Effector memory CD4-positive, alpha-beta T cell (primary cell): ENCODE measurements at regions not wholly inside any gene's neighbourhood (a gene's known extent, or its start where the extent isn't known, plus 50 kb on each side); places are given as distances from the start of the nearest gene placed in this dataset.
"Not testable (repeated sequence)": the region's sequence is repeated elsewhere in the genome, so short reads cannot be mapped to it uniquely, and the experiment has no call there.

Source experiments
- DNase-seq, 3 donors: peaks; one replicate each; pipeline ENCODE4 v3.0.0-alpha.2; 2020
- H3K27ac ChIP-seq: 2 replicates; pipeline ENCODE4 v1.7.0; 2013; ENCODE audit warnings: mild to moderate bottlenecking, low read length, moderate library complexity; ENCODE audit not compliant: insufficient read depth, poor library complexity, severe bottlenecking
- H3K27me3 ChIP-seq: replicated peaks from 2 replicates; pipeline ENCODE4 v1.7.0; 2013; ENCODE audit warnings: mild to moderate bottlenecking, low read length; ENCODE audit not compliant: insufficient read depth, control insufficient read depth, poor library complexity, severe bottlenecking
- H3K36me3 ChIP-seq: 2 replicates; pipeline ENCODE4 v1.7.0; 2013; ENCODE audit warnings: mild to moderate bottlenecking, low read length, moderate library complexity; ENCODE audit not compliant: control insufficient read depth, insufficient read depth
- H3K4me1 ChIP-seq: 2 replicates; pipeline ENCODE4 v1.7.0; 2013; ENCODE audit warnings: low read length, mild to moderate bottlenecking; ENCODE audit not compliant: control insufficient read depth, insufficient read depth, poor library complexity, severe bottlenecking
- H3K4me3 ChIP-seq: 2 replicates; pipeline ENCODE4 v1.7.0; 2013; ENCODE audit warnings: low read length, low read depth, mild to moderate bottlenecking; ENCODE audit not compliant: insufficient read depth, poor library complexity, severe bottlenecking
- H3K9me3 ChIP-seq: 2 replicates; pipeline ENCODE4 v1.7.0; 2013; ENCODE audit warnings: mild to moderate bottlenecking, low read length, moderate library complexity; ENCODE audit not compliant: control insufficient read depth

DNA sequence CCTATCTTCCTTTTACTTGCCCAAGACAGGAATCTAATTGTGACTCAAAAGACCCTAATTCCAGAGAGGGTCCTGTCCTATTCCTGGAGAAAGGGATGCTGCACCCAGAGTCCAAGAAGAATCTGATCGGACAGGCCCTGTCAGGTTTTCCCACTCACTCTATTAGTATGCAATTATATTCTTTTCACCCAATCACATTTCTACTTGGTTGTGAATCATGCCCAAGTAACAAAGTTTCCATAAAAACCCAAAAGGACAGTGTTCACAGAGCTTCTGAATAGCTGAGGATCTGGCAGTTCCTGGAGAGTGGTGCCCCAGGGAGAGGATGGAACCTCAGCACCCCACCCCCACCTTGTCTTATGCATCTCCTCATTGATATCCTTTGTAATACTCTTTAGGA, 135.3 kb upstream of the SLITRK5 start:
- no peaks in the 10 kb centered on the region for H3K4me1 ChIP-seq
- no peak overlapping the region for H3K27ac ChIP-seq
- no peak for DNase-seq
- H3K4me3 ChIP-seq: no peak overlapping the region
- no peaks in the 10 kb centered on the region for H3K9me3 ChIP-seq
- H3K36me3 ChIP-seq: no peaks in the 10 kb centered on the region
- no peaks in the 10 kb centered on the region for H3K27me3 ChIP-seq

DNA sequence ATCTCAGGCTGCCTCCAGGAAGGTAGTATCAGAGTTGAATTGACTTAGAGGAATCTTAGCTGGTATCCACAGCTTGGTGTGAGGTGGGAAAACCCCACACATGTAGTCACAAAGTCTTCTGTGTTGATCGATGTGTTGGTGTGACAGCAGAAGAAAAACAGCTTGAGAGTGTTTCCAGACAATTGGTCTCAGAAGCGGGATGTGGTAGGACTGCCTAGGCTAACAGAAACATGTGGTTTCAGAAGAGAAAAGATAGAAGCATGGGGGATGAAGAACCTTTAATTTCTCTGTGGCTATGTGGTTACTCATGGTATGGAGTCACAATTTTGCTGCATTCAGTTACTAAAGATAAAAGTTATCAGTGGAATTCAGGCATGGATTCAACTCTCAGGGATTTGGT, 134.7 kb upstream of the SLITRK5 start:
- Histone ChIP-seq H3K27ac (no peak overlapping the region), H3K36me3 (no peaks in the 10 kb centered on the region), H3K4me1 (no peaks in the 10 kb centered on the region), H3K27me3 (no peaks in the 10 kb centered on the region), H3K4me3 (no peak overlapping the region), H3K9me3 (no peaks in the 10 kb centered on the region)
- no peak for DNase-seq

DNA sequence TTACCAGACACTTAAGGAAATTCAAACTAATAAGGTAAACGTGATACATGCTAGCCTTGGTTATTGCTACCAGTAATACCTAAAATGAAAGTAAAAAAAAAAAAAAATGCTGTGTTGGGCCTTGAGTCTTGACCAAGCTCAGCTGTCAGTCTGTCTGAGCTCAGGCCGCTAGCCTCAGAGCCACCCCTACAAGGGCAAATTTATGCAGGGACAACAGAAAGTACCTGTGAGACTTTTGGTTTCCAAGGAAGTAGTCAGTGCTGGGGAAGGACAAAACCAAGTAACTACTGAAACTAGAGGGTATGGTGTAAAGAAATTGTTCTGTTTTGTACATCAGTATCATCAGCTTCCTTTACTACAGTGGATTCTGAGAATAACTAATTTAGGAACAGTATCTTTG, 134.3 kb upstream of the SLITRK5 start:
- H3K4me3 ChIP-seq: no peak overlapping the region
- no peaks in the 10 kb centered on the region for H3K9me3 ChIP-seq
- no peaks in the 10 kb centered on the region for H3K4me1 ChIP-seq
- H3K27ac ChIP-seq: no peak overlapping the region
- no peaks in the 10 kb centered on the region for H3K36me3 ChIP-seq
- DNase-seq: no peak
- H3K27me3 ChIP-seq: no peaks in the 10 kb centered on the region

DNA sequence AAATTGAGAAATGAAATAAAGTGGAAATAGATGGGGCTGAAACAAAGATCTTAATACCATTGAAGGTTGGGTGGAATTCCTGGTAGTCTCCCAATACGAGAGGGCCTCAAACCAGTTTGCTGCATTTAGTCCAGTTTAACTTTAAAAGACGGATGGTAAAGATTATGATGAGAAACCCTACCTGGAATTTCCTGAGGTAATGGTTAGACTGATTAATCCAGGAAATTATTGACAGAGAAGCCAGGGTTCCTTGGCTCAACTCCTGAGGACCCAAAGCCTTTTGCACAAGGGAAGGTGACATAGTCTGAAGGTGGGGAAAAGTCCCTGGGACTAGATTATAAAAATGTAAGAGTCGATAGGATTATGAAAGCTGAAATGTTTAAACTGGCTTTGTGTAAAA, 133.2 kb upstream of the SLITRK5 start:
- H3K36me3 ChIP-seq: no peaks in the 10 kb centered on the region
- DNase-seq: no peak
- H3K9me3 ChIP-seq: no peaks in the 10 kb centered on the region
- no peak overlapping the region for H3K27ac ChIP-seq
- H3K27me3 ChIP-seq: no peaks in the 10 kb centered on the region
- no peak overlapping the region for H3K4me3 ChIP-seq
- H3K4me1 ChIP-seq: no peaks in the 10 kb centered on the region

DNA sequence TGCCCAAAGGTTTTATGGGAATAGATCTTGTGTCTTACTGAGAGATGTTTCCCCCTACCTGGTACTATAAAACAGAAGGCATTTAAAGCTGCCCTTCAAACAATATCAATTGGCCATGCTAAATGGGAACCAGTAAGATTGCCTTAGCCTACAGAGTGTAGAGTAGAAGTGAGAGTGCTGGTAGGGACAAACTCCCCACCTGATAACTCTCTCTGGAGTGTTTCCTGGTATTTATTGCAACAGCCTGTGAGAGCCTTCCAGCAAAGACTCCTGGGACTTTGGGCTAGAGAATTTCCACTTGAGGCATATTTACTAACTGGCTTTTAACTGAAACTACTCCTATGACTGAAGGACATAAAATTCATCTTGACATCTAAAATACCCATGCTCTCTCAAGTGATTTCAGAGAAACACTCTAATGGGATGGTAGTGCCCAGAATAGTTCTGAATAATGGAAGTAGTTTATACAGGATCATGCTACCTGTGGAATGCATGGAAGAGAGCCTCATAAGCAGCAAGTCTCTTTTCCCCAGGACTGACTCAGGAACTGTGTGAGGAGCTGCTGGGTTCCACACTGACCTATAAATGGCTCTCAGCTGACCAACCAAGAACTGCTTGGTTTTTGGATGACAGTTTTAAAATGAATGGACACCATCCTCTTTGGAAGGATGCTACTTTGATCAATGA, 132.7 kb upstream of the SLITRK5 start:
- Histone ChIP-seq H3K27ac (no peak overlapping the region), H3K27me3 (no peaks in the 10 kb centered on the region), H3K4me3 (no peak overlapping the region), H3K4me1 (no peaks in the 10 kb centered on the region), H3K9me3 (no peaks in the 10 kb centered on the region), H3K36me3 (no peaks in the 10 kb centered on the region)
- no peak for DNase-seq

DNA sequence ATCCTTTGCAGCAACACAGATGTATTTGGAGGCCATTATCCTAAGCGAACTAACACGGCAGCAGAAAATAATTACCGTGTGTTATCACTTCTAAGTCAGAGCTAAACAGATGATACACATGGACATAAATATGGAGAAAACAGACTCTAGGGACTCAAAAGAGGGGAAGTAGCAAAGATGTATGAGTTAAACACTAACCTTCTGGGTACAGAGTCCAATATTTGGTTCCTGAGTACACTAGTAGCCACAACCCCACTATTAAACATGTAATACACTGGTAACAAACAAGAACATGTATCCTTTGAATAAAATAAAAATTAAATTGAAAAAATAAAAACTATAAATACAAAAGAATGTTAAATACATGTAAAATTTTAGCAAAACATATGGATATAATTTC, 118.0 kb upstream of the SLITRK5 start:
- H3K4me1 ChIP-seq: no peaks in the 10 kb centered on the region

DNA sequence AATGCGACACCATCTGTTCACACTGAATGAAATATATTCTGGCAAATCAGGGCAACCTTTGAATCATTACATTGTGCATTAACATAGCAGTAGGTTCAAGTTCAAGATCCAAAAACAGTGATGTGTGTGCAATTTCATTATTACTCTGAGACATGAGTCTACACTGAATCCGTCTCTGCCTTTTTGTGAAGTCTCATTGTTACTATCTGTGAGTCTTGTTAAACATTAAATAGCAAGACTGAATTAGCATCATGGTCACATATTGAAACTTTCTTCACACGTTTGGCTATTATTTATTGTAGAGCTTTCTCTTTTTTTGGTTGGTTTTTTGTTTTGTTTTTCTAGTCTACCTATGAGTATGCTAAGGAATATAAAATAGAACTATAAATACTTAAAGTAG, 117.1 kb upstream of the SLITRK5 start:
- no peaks in the 10 kb centered on the region for H3K4me1 ChIP-seq
- no peak overlapping the region for H3K27ac ChIP-seq
- no peaks in the 10 kb centered on the region for H3K36me3 ChIP-seq
- no peaks in the 10 kb centered on the region for H3K27me3 ChIP-seq
- DNase-seq: no peak
- H3K4me3 ChIP-seq: no peak overlapping the region
- no peaks in the 10 kb centered on the region for H3K9me3 ChIP-seq

More for the DNA sequence above, 118.0 kb upstream of the SLITRK5 start:
- H3K27me3 ChIP-seq: no peaks in the 10 kb centered on the region
- DNase-seq: no peak
- H3K36me3 ChIP-seq: no peaks in the 10 kb centered on the region
- no peak overlapping the region for H3K4me3 ChIP-seq
- no peaks in the 10 kb centered on the region for H3K9me3 ChIP-seq
- no peak overlapping the region for H3K27ac ChIP-seq

DNA sequence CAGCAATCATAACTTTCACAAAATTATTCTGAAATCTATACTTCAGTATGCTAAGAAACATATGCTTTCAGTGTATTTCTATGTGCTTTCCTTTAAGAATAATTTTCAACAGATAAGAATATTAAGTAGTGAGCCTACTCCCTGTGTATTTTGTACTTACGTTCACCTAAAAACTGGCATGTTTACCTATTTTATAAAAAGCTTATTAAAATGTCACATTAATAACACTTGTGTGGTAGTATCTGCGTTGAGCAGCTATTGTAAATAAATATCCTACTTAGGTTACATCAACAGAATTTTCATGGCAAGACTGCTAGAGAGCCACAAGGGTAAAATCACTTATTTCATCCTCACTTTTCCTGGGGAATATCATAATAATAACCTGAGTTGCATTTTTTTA, 113.4 kb upstream of the SLITRK5 start:
- no peak for DNase-seq

DNA sequence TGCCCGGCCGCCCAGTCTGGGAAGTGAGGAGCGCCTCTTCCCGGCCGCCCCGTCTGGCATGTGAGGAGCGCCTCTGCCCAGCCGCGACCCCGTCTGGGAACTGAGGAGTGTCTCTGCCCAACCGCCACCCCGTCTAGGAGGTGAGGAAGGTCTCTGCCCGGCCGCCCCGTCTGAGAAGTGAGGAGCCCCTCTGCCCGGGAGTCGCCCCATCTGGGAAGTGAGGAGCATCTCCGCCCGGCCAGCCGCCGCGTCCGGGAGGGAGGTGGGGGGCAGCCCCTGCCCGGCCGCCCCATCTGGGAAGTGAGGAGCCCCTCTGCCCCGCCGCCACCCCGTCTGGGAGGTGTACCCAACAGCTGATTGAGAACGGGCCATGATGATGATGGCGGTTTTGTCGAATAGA, 109.6 kb upstream of the SLITRK5 start:
- not testable (repeated sequence) for H3K27me3 ChIP-seq, H3K27ac ChIP-seq, H3K4me1 ChIP-seq, H3K4me3 ChIP-seq, H3K9me3 ChIP-seq, DNase-seq, H3K36me3 ChIP-seq

More for the DNA sequence above, 113.4 kb upstream of the SLITRK5 start:
- H3K27ac ChIP-seq: no peak overlapping the region
- no peaks in the 10 kb centered on the region for H3K4me1 ChIP-seq
- no peaks in the 10 kb centered on the region for H3K9me3 ChIP-seq
- H3K36me3 ChIP-seq: no peaks in the 10 kb centered on the region
- no peak overlapping the region for H3K4me3 ChIP-seq
- no peaks in the 10 kb centered on the region for H3K27me3 ChIP-seq

DNA sequence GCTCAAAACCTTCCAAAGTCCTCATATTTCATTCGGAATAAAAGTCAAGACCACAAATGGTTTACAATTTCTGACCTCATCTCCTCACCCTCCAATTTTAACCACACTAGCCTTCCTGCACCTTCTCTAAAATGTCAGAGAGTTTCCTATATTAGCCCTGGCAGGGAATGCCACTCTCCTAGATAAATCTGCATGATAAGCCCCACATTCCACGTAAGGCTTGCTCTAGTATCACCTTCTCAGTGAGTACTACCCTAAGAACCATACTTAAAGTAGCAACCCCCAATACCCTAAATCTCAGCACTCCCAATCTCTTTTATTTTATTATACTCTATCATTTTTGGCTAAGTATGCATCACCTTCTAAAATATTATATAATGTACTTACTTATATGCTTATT, 100.5 kb upstream of the SLITRK5 start:
- no peaks in the 10 kb centered on the region for H3K27me3 ChIP-seq
- no peaks in the 10 kb centered on the region for H3K9me3 ChIP-seq
- H3K4me3 ChIP-seq: no peak overlapping the region
- H3K27ac ChIP-seq: no peak overlapping the region
- H3K36me3 ChIP-seq: no peaks in the 10 kb centered on the region
- H3K4me1 ChIP-seq: no peaks in the 10 kb centered on the region
- DNase-seq: no peak
